Prostate gland (tissue), 2 donors: ENCODE measurements at regions not wholly inside any gene's neighbourhood (a gene's known extent, or its start where the extent isn't known, plus 50 kb on each side); places are given as distances from the start of the nearest gene placed in this dataset.

Experiments used
- CTCF ChIP-seq, 4 experiments: fragments of 200-600 bp in 2 of 4; fragments of 450-650 bp in 2 of 4; sonication (generic) in 2 of 4; IDR thresholded peaks; 1 replicate in 3 of 4; 2 replicates in 1 of 4; pipeline ENCODE4 v1.5.1; 2016 to 2019; ENCODE audit warnings: antibody characterized with exemption in 4 of 4, mild to moderate bottlenecking in 2 of 4, moderate library complexity in 2 of 4
- POLR2A ChIP-seq: fragments of 450-650 bp; IDR thresholded peaks from one replicate; pipeline ENCODE4 v1.6.1; 2016; ENCODE audit warnings: antibody characterized with exemption, mild to moderate bottlenecking
- POLR2AphosphoS5 ChIP-seq: sonication (generic); formaldehyde crosslinking; IDR thresholded peaks from one replicate; pipeline ENCODE4 v1.6.1; 2017; ENCODE audit warnings: antibody characterized with exemption

GRCh38 chr1:58837886-58838285, 54.0 kb upstream of the JUN start:
- no peak for TF ChIP-seq CTCF (IDR thresholded peaks at IDR 0.05)
- TF ChIP-seq POLR2A, result no peak
- no peak for TF ChIP-seq POLR2AphosphoS5
